ENCODE measurements at regions not wholly inside any gene's neighbourhood (a gene's known extent, or its start where the extent isn't known, plus 50 kb on each side); places are given as distances from the start of the nearest gene placed in this dataset.

GRCh38 chr5:74992791-74993190 is 59.6 kb downstream of the GCNT4 start:
- H3K27ac ChIP-seq (replicated peaks; ENCODE audit: low read length), result no peak overlapping the region
- H2AFZ ChIP-seq (ENCODE audit: low read length), result no peak overlapping the region
- H3K4me2 ChIP-seq (ENCODE audit: insufficient read depth, low read length, poor library complexity, severe bottlenecking), result no peak overlapping the region
- H3K4me3 ChIP-seq (ENCODE audit: low read length in 2 of 2), result no peak overlapping the region
- H3K4me1 ChIP-seq (ENCODE audit: control insufficient read depth in 2 of 2, insufficient read depth in 1 of 2, low read depth in 1 of 2, low read length in 2 of 2), result no peaks in the 10 kb centered on the region
- DNase-seq (ENCODE audit: low spot score), result no peak
- H3K23ac ChIP-seq (ENCODE audit: low read depth, low read length, poor library complexity), result no peak overlapping the region
- H3K9ac ChIP-seq (ENCODE audit: low read depth, low read length, poor library complexity), result no peak overlapping the region
- H3K27me3 ChIP-seq (ENCODE audit: control insufficient read depth in 3 of 3, insufficient read depth in 3 of 3, low read depth in 1 of 3, low read length in 3 of 3), result no peaks in the 10 kb centered on the region
- H3K4ac ChIP-seq (ENCODE audit: low read length), result no peak overlapping the region
- no peak overlapping the region for H2BK5ac ChIP-seq (ENCODE audit: low read length)
- no peaks in the 10 kb centered on the region for H3K36me3 ChIP-seq (replicated peaks in 1 of 2; ENCODE audit: control insufficient read depth in 2 of 2, insufficient read depth in 2 of 2, low read length in 2 of 2)
- peaks cover 0 to 1% of the 10 kb centered on the region in 2 donors for H3K9me3 ChIP-seq (replicated peaks in 1 of 2; ENCODE audit: control insufficient read depth in 2 of 2, insufficient read depth in 1 of 2, low read depth in 1 of 2, low read length in 2 of 2)
- H2BK120ac ChIP-seq (ENCODE audit: low read depth, low read length), result no peak overlapping the region
- H2AK5ac ChIP-seq (ENCODE audit: low read depth, low read length), result no peak overlapping the region
- H3K79me1 ChIP-seq (ENCODE audit: low read depth, low read length), result no peaks in the 10 kb centered on the region
- no peak overlapping the region for H2BK12ac ChIP-seq (ENCODE audit: low read length)
- H4K8ac ChIP-seq (ENCODE audit: low read depth, low read length), result no peak overlapping the region
- no peak overlapping the region for H3K14ac ChIP-seq (ENCODE audit: low read length)
- no peak overlapping the region for H3K18ac ChIP-seq (ENCODE audit: low read length)
- H4K91ac ChIP-seq (ENCODE audit: low read depth, low read length, poor library complexity), result no peak overlapping the region
- no CpG with 5 or more reads among the region's 4 CpGs for WGBS, 2 donors (ENCODE audit: extremely low coverage in 2 of 2, insufficient read length in 2 of 2, insufficient replicate concordance in 1 of 2)
- H2BK15ac ChIP-seq (ENCODE audit: low read length), result no peak overlapping the region

- no peak overlapping the region for H2BK15ac ChIP-seq (ENCODE audit: low read length)
- H3K9me3 ChIP-seq (replicated peaks in 1 of 2; ENCODE audit: control insufficient read depth in 2 of 2, insufficient read depth in 1 of 2, low read depth in 1 of 2, low read length in 2 of 2), result no peaks in the 10 kb centered on the region
- H3K4me1 ChIP-seq (ENCODE audit: control insufficient read depth in 2 of 2, insufficient read depth in 1 of 2, low read depth in 1 of 2, low read length in 2 of 2), result no peaks in the 10 kb centered on the region
- H2AK5ac ChIP-seq (ENCODE audit: low read depth, low read length), result no peak overlapping the region
- no peaks in the 10 kb centered on the region for H3K79me1 ChIP-seq (ENCODE audit: low read depth, low read length)
- no peaks in the 10 kb centered on the region for H3K36me3 ChIP-seq (replicated peaks in 1 of 2; ENCODE audit: control insufficient read depth in 2 of 2, insufficient read depth in 2 of 2, low read length in 2 of 2)
- no peaks in the 10 kb centered on the region for H3K27me3 ChIP-seq (ENCODE audit: control insufficient read depth in 3 of 3, insufficient read depth in 3 of 3, low read depth in 1 of 3, low read length in 3 of 3)
- no peak overlapping the region for H2AFZ ChIP-seq (ENCODE audit: low read length)
- H3K18ac ChIP-seq (ENCODE audit: low read length), result no peak overlapping the region
- no peak overlapping the region for H2BK12ac ChIP-seq (ENCODE audit: low read length)
- no peak overlapping the region for H3K27ac ChIP-seq (replicated peaks; ENCODE audit: low read length)
- DNase-seq (ENCODE audit: low spot score), result no peak
- H3K4ac ChIP-seq (ENCODE audit: low read length), result no peak overlapping the region
- no peak overlapping the region for H2BK120ac ChIP-seq (ENCODE audit: low read depth, low read length)
- no peak overlapping the region for H3K23ac ChIP-seq (ENCODE audit: low read depth, low read length, poor library complexity)
- H3K14ac ChIP-seq (ENCODE audit: low read length), result no peak overlapping the region
- no peak overlapping the region for H3K9ac ChIP-seq (ENCODE audit: low read depth, low read length, poor library complexity)
- no peak overlapping the region for H3K4me3 ChIP-seq (ENCODE audit: low read length in 2 of 2)
- no peak overlapping the region for H4K91ac ChIP-seq (ENCODE audit: low read depth, low read length, poor library complexity)
- no CpG with 5 or more reads among the region's 2 CpGs for WGBS, 2 donors (ENCODE audit: extremely low coverage in 2 of 2, insufficient read length in 2 of 2, insufficient replicate concordance in 1 of 2)
- no peak overlapping the region for H2BK5ac ChIP-seq (ENCODE audit: low read length)
- H4K8ac ChIP-seq (ENCODE audit: low read depth, low read length), result no peak overlapping the region
- no peak overlapping the region for H3K4me2 ChIP-seq (ENCODE audit: insufficient read depth, low read length, poor library complexity, severe bottlenecking)
Measured at GRCh38 chr5:74991522-74991921, 60.8 kb downstream of the GCNT4 start.

GRCh38 chr5:74990194-74990593 is 62.2 kb downstream of the GCNT4 start:
- H3K36me3 ChIP-seq (replicated peaks in 1 of 2; ENCODE audit: control insufficient read depth in 2 of 2, insufficient read depth in 2 of 2, low read length in 2 of 2), result no peaks in the 10 kb centered on the region
- no peak overlapping the region for H2BK12ac ChIP-seq (ENCODE audit: low read length)
- H2AFZ ChIP-seq (ENCODE audit: low read length), result no peak overlapping the region
- no peak overlapping the region for H2BK5ac ChIP-seq (ENCODE audit: low read length)
- H3K9ac ChIP-seq (ENCODE audit: low read depth, low read length, poor library complexity), result no peak overlapping the region
- no peak overlapping the region for H3K4ac ChIP-seq (ENCODE audit: low read length)
- H3K18ac ChIP-seq (ENCODE audit: low read length), result no peak overlapping the region
- no peak overlapping the region for H3K4me2 ChIP-seq (ENCODE audit: insufficient read depth, low read length, poor library complexity, severe bottlenecking)
- no peak for DNase-seq (ENCODE audit: low spot score)
- no peak overlapping the region for H2AK5ac ChIP-seq (ENCODE audit: low read depth, low read length)
- no peak overlapping the region for H3K4me3 ChIP-seq (ENCODE audit: low read length in 2 of 2)
- H3K27ac ChIP-seq (replicated peaks; ENCODE audit: low read length), result no peak overlapping the region
- no peaks in the 10 kb centered on the region for H3K27me3 ChIP-seq (ENCODE audit: control insufficient read depth in 3 of 3, insufficient read depth in 3 of 3, low read depth in 1 of 3, low read length in 3 of 3)
- H3K14ac ChIP-seq (ENCODE audit: low read length), result no peak overlapping the region
- no peaks in the 10 kb centered on the region for H3K79me1 ChIP-seq (ENCODE audit: low read depth, low read length)
- H3K4me1 ChIP-seq (ENCODE audit: control insufficient read depth in 2 of 2, insufficient read depth in 1 of 2, low read depth in 1 of 2, low read length in 2 of 2), result no peaks in the 10 kb centered on the region
- H2BK120ac ChIP-seq (ENCODE audit: low read depth, low read length), result no peak overlapping the region
- no peak overlapping the region for H4K91ac ChIP-seq (ENCODE audit: low read depth, low read length, poor library complexity)
- H3K9me3 ChIP-seq (replicated peaks in 1 of 2; ENCODE audit: control insufficient read depth in 2 of 2, insufficient read depth in 1 of 2, low read depth in 1 of 2, low read length in 2 of 2), result no peaks in the 10 kb centered on the region
- H3K23ac ChIP-seq (ENCODE audit: low read depth, low read length, poor library complexity), result no peak overlapping the region
- no CpG with 5 or more reads among the region's 6 CpGs for WGBS, 2 donors (ENCODE audit: extremely low coverage in 2 of 2, insufficient read length in 2 of 2, insufficient replicate concordance in 1 of 2)
- H4K8ac ChIP-seq (ENCODE audit: low read depth, low read length), result no peak overlapping the region
- H2BK15ac ChIP-seq (ENCODE audit: low read length), result no peak overlapping the region

GRCh38 chr5:74988273-74988983 is 63.9 kb downstream of the GCNT4 start:
- Histone ChIP-seq H3K4ac (ENCODE audit: low read length) (no peak overlapping the region), H3K4me1 (ENCODE audit: control insufficient read depth in 2 of 2, insufficient read depth in 1 of 2, low read depth in 1 of 2, low read length in 2 of 2) (no peaks in the 10 kb centered on the region), H3K27me3 (ENCODE audit: control insufficient read depth in 3 of 3, insufficient read depth in 3 of 3, low read depth in 1 of 3, low read length in 3 of 3) (no peaks in the 10 kb centered on the region), H4K91ac (ENCODE audit: low read depth, low read length, poor library complexity) (no peak overlapping the region), H3K18ac (ENCODE audit: low read length) (no peak overlapping the region), H2BK15ac (ENCODE audit: low read length) (no peak overlapping the region), H2AK5ac (ENCODE audit: low read depth, low read length) (no peak overlapping the region), H4K8ac (ENCODE audit: low read depth, low read length) (no peak overlapping the region), H2AFZ (ENCODE audit: low read length) (no peak overlapping the region), H3K14ac (ENCODE audit: low read length) (no peak overlapping the region), H3K27ac (replicated peaks; ENCODE audit: low read length) (no peak overlapping the region), H3K23ac (ENCODE audit: low read depth, low read length, poor library complexity) (no peak overlapping the region), H3K9ac (ENCODE audit: low read depth, low read length, poor library complexity) (no peak overlapping the region), H3K9me3 (replicated peaks in 1 of 2; ENCODE audit: control insufficient read depth in 2 of 2, insufficient read depth in 1 of 2, low read depth in 1 of 2, low read length in 2 of 2) (no peaks in the 10 kb centered on the region), H3K4me3 (ENCODE audit: low read length in 2 of 2) (no peak overlapping the region), H2BK120ac (ENCODE audit: low read depth, low read length) (no peak overlapping the region), H2BK5ac (ENCODE audit: low read length) (no peak overlapping the region), H3K36me3 (replicated peaks in 1 of 2; ENCODE audit: control insufficient read depth in 2 of 2, insufficient read depth in 2 of 2, low read length in 2 of 2) (no peaks in the 10 kb centered on the region), H3K79me1 (ENCODE audit: low read depth, low read length) (no peaks in the 10 kb centered on the region), H2BK12ac (ENCODE audit: low read length) (no peak overlapping the region), H3K4me2 (ENCODE audit: insufficient read depth, low read length, poor library complexity, severe bottlenecking) (no peak overlapping the region)
- no CpG with 5 or more reads among the region's 2 CpGs for WGBS, 2 donors (ENCODE audit: extremely low coverage in 2 of 2, insufficient read length in 2 of 2, insufficient replicate concordance in 1 of 2)
- no peak for DNase-seq (ENCODE audit: low spot score)

Data from neuronal stem cell (in vitro differentiated cells).